HepG2 (cell line): ENCODE measurements at regions not wholly inside any gene's neighbourhood (a gene's known extent, or its start where the extent isn't known, plus 50 kb on each side); places are given as distances from the start of the nearest gene placed in this dataset.

Experiments used
- EP300 ChIP-seq, 3 experiments: sonication (generic) in 1 of 3; formaldehyde crosslinking in 1 of 3; IDR thresholded peaks; 2 replicates each; pipeline versions ENCODE4 v1.5.1 to v1.6.1; 2011 to 2020; ENCODE audit warnings: low read depth in 2 of 3, low read length in 2 of 3, borderline replicate concordance in 1 of 3, improper control_type of control experiment in 1 of 3, mild to moderate bottlenecking in 1 of 3, missing genetic modification reagents in 1 of 3, moderate library complexity in 1 of 3
- PTBP1 ChIP-seq: fragments of 200-400 bp; formaldehyde crosslinking; IDR thresholded peaks from 2 replicates; pipeline ENCODE4 v1.6.1; 2018; ENCODE audit warnings: low read length, low read depth; ENCODE audit not compliant: poor library complexity, severe bottlenecking

DNA sequence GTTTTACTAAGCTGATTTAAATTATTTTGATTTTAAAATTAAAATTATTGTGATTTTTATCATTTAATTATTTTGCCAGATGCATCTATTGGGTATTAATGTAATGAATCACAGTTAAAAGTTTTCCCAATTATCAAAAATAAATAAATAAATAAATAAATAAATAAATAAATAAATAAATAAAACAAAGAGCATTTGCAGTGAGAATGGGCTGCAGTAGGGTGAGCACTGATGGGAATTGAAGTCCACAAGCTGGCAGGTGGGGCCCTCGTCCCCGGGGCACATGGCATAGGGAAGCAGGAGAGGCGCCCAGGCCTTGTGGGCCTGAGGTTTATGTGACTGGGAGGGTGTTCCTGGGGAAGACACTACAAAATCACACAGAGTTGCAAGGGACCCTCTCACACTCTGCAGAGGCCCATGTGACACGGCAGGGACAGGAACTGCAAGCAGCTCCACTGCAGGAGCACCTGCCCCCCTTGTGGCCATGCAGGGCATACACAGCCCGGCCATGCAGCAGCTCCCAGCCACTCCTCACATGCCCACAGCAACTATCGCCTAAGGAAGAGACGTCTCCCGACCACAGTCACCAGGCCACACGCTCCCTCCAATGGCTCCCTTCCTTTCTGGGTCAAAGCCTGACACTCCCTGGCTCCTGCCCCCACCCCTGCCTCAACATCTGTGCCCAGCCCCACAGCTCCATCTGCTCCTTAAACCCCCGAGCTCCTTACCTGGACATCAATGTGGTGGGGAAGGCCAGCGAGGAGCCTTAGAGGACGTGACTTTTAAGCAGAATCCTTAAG is 256.3 kb upstream of the SFSWAP start:
- TF ChIP-seq PTBP1 (no peak), EP300 (IDR thresholded peaks at IDR 0.05; ENCODE audit: low read depth in 2 of 2, low read length in 2 of 2) (peak in 1 of 2 experiments; percentile 52; a peak in 1 of 4 replicates), EP300 (CRISPR knock-in tag; IDR thresholded peaks at IDR 0.05; ENCODE audit: borderline replicate concordance) (no peak)
